ENCODE measurements at regions not wholly inside any gene's neighbourhood (a gene's known extent, or its start where the extent isn't known, plus 50 kb on each side); places are given as distances from the start of the nearest gene placed in this dataset.
A peak's percentile ranks its signal among the peaks of the same experiment; 100 is the strongest.

DNA sequence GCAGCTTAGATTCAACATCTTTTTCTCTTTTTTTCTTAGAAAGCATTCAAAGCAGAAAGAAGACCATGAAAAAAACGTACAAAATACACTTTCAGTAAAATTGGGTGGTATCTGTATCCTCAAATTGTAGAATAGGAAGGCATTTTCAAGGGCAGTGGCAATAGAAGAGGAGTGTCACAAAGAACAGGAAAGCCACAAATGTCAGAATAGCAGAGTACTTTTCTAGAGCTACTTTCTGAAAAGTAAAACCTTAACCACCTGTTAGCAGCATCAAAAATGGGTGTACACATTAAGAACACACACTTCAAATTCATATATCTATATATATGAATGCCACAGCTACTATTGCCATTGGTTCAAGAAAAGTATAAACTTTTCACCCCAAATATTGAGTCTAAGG, 412.1 kb upstream of the DCN start:
- no peak overlapping the region for H3K4me3 ChIP-seq
- H3K36me3 ChIP-seq = no peaks in the 10 kb centered on the region
- no peak for TF ChIP-seq POLR2A (IDR thresholded peaks at IDR 0.05)
- TF ChIP-seq, protein P1, sequence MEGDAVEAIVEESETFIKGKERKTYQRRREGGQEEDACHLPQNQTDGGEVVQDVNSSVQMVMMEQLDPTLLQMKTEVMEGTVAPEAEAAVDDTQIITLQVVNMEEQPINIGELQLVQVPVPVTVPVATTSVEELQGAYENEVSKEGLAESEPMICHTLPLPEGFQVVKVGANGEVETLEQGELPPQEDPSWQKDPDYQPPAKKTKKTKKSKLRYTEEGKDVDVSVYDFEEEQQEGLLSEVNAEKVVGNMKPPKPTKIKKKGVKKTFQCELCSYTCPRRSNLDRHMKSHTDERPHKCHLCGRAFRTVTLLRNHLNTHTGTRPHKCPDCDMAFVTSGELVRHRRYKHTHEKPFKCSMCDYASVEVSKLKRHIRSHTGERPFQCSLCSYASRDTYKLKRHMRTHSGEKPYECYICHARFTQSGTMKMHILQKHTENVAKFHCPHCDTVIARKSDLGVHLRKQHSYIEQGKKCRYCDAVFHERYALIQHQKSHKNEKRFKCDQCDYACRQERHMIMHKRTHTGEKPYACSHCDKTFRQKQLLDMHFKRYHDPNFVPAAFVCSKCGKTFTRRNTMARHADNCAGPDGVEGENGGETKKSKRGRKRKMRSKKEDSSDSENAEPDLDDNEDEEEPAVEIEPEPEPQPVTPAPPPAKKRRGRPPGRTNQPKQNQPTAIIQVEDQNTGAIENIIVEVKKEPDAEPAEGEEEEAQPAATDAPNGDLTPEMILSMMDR (IDR thresholded peaks at IDR 0.05) = no peak
- WGBS (ENCODE audit: insufficient coverage, low coverage, low lambda C conversion rate, missing lambda C conversion rate) = 19% methylated on average over 1 of the region's 1 CpG
- no peak for ATAC-seq
- H3K27ac ChIP-seq = no peak overlapping the region
- H3K4me1 ChIP-seq = no peaks in the 10 kb centered on the region
- no peaks in the 10 kb centered on the region for H3K27me3 ChIP-seq
- DNase-seq = no peak
- intact Hi-C loops (cut with DNase I) = no loop called here
- H3K9me3 ChIP-seq = no peaks in the 10 kb centered on the region

GRCh38 chr12:91591639-91591987, 409.0 kb upstream of the DCN start:
- no peak overlapping the region for H3K27ac ChIP-seq
- H3K36me3 ChIP-seq = no peaks in the 10 kb centered on the region
- 26% methylated on average over 1 of the region's 1 CpG for WGBS (ENCODE audit: insufficient coverage, low coverage, low lambda C conversion rate, missing lambda C conversion rate)
- no peaks in the 10 kb centered on the region for H3K4me1 ChIP-seq
- H3K27me3 ChIP-seq = no peaks in the 10 kb centered on the region
- intact Hi-C loops (cut with DNase I) = no loop called here
- TF ChIP-seq POLR2A (IDR thresholded peaks at IDR 0.05) = no peak
- TF ChIP-seq, protein P1 (IDR thresholded peaks at IDR 0.05) = no peak
- no peak for ATAC-seq
- no peak overlapping the region for H3K4me3 ChIP-seq
- DNase-seq = no peak
- H3K9me3 ChIP-seq = no peaks in the 10 kb centered on the region

DNA sequence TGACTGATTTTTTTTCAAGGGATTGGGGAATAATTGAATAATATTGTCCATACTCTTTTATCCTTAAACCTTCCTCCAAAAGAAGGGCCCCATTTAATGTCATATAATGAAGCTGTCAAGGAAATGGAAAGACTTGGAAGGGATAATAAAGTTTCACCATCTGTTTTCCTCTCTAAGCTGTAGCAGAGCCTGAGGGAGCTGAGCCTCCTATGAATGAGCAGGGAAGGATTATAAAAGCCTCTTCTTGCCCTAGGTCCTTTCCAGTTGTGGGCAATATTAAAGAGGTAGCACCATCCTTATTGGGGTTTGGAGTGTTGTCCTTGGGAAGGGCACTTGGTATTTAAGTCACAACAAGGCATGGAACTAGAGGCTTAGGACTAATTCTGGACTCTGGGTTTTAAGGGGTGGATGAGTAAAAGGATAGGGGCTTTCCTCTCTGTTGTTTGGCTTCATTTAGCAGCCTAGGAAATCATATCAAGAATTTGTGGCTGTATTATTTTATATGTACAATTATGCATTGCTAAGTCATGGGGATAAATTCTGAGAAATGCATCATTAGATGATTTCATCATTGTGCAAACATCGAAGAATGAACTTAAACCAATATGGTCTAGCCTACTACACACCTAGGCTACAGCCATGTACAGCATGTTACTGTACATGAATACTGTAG, 408.5 kb upstream of the DCN start:
- Histone ChIP-seq H3K27ac (no peak overlapping the region), H3K4me1 (no peaks in the 10 kb centered on the region), H3K9me3 (no peaks in the 10 kb centered on the region), H3K27me3 (no peaks in the 10 kb centered on the region), H3K4me3 (no peak overlapping the region), H3K36me3 (no peaks in the 10 kb centered on the region)
- WGBS (ENCODE audit: insufficient coverage, low coverage, low lambda C conversion rate, missing lambda C conversion rate) = 91% methylated on average over 1 of the region's 1 CpG
- TF ChIP-seq, protein P1 (IDR thresholded peaks at IDR 0.05) = no peak
- no peak for TF ChIP-seq POLR2A (IDR thresholded peaks at IDR 0.05)
- DNase-seq (no peak), ATAC-seq (no peak)
- intact Hi-C loops (cut with DNase I) = no loop called here

- Histone ChIP-seq H3K9me3 (no peaks in the 10 kb centered on the region), H3K4me1 (no peaks in the 10 kb centered on the region), H3K4me3 (no peak overlapping the region), H3K36me3 (no peaks in the 10 kb centered on the region), H3K27me3 (no peaks in the 10 kb centered on the region), H3K27ac (no peak overlapping the region)
- WGBS (ENCODE audit: insufficient coverage, low coverage, low lambda C conversion rate, missing lambda C conversion rate) = 35% methylated on average over 2 of the region's 2 CpGs
- ATAC-seq = peak in 1 of 4 donors; percentile 28
- DNase-seq = no peak
- TF ChIP-seq, protein P1 (IDR thresholded peaks at IDR 0.05) = no peak
- TF ChIP-seq POLR2A (IDR thresholded peaks at IDR 0.05) = no peak
- intact Hi-C loops (cut with DNase I) = no loop called here
These were observed 406.3 kb upstream of the DCN start for GRCh38 chr12:91588874-91589454.

Measured in right lobe of liver (tissue), 6 donors.